HG03060 (cell line): ENCODE measurements at regions not wholly inside any gene's neighbourhood (a gene's known extent, or its start where the extent isn't known, plus 50 kb on each side); places are given as distances from the start of the nearest gene placed in this dataset.
"Not testable (repeated sequence)": the region's sequence is repeated elsewhere in the genome, so short reads cannot be mapped to it uniquely, and the experiment has no call there.

ENCODE experiments used
- ATAC-seq: cut with Tn5 transposase; IDR thresholded peaks from one replicate; pipeline ENCODE4 v1.9.1; 2021; ENCODE audit warnings: low read depth, moderate number of reproducible peaks; ENCODE audit not compliant: unreplicated experiment

DNA sequence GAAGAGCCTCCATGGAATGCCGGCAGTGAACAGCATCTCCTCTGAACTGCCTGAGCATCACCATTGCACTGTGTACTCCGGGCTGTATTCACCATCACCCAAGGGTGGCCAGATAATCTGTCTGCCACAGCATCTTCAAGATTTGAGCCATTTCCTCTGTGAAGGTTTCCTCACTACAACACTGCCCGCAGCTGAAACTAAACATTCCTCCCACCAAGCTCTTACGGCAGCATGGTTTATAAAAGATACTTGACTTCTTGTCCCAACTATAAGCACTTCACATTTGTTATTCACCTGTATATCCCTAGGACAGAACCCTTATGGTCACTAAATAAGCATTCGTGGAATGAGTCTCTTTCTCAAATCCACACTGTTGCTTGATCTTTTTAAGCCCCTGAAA, 125.9 kb downstream of the SST start:
- no peak for ATAC-seq

DNA sequence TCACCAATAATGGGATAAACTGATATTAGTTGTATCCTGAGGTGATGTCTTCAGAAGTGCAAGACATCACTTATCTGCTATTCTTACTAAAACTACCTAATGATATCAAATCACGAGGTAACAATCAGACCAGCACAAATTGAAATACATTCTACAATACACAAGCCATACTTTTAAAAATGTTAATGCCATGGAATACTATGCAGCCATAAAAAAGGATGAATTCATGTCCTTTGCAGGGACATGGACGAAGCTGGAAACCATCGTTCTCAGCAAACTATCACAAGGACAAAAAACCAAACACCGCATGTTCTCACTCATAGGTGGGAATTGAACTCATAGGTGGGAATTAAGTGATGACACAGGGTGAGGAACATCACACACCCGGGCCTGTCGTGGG, 129.3 kb downstream of the SST start:
- no peak for ATAC-seq

DNA sequence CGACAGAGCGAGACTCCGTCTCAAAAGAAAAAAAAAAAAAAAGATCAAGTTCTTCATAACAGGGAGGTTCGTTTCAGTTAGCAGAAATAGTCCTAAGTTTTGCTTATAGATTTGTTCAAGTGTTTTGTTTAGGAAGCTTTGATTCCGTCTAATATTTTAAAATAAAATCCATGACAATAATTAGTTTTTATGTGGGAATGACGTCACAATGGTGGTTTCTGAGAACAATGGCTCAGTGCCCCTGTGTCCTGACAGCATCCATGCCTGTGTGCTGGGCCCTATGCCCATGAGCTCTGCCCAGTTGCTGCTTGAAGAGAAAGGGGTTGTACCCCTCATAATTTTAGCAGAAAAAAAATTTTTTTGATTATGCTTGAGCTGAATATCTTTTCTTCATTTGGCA, 134.0 kb downstream of the SST start:
- ATAC-seq, result no peak

DNA sequence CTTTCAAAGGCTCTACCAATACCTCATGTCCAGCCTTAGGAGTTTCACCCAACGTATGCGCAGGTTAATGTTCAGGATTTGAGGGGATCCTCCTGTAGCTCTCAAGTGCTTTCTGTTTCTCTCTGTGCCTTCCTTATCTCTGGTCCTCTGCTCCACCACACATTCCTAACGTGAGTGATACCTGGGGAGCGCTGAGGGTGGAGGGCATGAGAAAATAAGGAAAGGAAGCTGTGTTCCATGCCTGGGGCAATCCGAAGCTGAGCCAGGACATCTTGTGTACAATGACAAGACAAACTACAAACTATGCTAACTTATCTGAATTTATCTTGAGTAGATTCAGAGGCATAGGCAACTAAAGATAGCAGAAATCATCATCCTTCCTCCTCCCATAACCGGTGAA, 136.4 kb downstream of the SST start:
- ATAC-seq, result no peak

DNA sequence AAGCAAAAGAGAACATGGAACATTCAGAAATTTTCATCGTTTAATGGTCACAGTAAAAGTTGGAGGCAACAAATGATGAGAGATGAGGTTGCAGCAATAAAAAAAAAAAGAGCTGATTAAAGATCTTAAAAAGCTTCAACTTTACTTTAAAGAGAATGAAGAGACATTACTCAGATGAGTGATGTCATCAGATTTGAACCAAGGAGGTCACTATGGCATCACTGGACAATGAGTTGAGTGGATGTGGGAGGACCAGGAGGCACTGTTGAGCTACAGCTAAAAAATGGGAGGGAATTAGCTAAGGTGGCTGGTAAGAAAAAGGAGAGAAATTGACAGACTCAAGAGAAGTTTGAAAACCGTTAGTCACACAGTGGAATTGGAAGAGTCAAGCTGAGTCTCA, 138.4 kb downstream of the SST start:
- no peak for ATAC-seq

DNA sequence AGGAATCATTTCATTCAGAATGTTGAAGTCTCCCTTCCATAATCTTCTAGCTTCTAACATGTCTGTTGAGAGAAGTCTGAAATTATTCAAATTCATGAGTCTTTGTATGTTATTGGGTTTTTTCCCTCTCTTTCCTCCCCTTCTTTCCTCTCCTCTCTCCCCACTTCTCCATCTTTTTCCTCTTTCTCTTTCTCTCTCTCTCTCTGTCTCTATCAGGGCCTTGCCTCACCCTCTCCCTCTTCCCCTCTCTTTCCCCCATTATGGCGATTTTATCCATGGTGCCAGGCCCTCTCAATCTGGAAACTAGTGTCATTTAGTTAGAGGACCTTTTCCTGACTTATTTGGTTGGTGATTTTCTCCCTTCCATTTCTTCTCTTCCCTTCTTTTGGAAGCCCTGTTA, 147.3 kb downstream of the SST start:
- ATAC-seq, result no peak

DNA sequence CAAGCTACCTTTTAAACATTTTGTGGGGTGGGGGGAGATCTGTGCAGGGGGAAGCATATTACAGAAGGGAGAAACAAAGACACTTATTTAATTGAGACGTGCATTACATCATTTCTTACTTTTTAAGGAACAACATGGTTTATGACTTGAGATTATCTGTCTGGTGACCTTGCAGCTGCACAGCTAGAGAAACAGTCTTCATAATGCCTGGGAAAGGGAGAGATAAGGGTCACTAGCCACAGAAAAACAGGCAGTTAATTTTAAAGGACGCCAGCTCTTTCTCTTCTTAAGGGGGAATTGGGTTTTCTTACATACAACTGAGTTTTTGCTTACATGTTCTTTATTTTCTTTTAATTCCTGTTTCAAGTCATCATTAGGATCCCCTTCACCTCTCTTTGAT, 147.9 kb downstream of the SST start:
- no peak for ATAC-seq

DNA sequence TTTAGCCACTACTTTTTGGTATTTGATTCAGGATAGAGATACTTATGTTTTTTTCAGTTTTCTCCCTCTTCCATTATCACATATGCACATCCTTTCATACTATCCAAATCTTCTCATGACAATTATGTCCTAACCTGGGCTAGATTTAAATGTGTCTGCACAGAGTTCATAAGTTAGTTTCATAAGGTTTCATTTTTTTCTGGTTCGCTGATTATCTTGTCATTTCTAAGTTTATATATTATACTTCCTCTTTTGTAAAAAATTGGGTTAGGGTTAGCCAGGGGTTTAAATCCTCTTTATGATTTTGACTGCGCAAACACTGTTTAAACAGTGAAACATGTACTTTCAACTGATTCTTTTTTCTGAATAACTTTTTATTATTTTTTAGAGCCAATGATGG, 148.6 kb downstream of the SST start:
- ATAC-seq, result no peak

DNA sequence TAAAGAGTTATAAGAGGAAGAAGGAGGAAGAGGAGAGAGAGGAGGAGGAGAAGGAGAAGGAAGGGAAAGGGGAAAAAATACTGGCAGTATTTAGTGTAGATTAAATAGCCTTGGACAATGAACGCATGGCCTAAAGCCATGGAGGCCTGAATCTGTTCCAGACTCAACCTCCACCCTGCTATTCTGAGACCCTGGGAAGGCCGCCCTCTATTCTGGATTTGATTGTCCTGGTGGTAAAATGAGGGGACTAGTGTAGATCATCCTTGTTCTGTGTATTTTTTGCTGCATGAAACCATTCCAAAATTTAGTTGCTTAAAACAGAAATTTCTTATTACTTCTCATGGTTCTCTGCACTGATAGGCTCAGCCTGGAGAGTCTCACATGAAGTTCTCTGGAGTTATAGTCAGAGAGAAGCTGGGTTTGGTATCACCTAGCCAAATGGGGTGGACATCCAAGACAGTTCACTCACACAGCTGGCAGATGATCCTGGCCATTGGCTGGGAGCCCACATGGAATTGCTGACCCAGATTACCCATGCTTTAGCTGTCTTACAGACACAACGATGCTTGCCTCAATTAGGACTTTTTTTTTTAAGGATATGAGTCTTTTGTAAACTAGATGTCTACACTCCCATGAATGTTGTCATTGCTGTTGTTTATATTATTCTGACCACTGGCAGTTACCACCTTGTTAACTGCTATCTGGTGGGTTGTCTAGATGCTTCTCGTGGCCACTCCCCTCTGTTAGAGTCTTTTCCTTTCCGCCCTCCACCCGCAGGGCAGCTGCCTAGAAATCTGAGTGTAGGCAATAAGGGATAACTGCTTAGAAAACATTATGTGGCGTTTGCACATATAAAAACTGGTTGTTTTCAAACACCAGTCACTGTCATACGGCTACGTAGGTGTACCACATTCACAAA, 149.9 kb downstream of the SST start:
- no peak for ATAC-seq

DNA sequence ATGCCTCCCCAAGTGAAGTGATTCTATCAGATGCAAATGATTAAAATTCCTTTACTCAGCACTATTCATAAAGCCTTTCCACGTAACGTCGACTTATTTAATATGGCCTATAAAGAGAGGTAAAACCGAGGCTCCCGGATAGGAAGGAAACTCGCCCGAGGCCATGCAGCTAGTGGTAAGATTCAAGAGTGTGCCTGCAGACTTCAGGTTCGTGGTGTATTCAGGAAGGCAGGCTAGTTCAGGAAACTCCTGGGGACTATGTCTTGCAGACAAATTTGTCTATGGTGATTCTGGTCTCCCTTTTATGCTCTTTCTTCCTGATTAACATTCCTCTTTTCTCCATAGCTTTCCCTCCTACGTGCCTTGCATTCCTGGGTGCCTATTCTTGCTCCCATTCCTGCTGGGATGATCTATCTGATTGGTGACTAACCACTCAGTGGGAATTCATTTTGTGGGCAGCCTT, 150.7 kb downstream of the SST start:
- ATAC-seq, result no peak

DNA sequence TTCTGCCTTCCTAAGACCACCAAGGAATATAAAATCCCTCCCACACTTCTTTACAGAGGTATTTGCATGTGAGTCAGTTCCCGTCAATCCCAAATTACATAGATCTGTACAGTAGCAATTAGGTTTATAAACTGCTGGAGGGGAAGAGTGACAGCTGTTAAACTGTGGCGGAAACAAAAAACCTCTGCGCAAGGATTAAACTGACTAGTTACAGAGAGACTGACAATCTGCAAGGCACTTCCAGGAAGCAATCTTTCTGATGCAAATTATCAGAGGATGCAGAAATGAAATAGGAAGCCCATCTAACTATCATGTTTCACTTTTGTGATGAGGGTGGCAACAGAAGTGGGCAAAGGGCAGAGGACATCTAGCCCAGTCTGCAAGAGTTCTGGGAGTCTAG, 150.4 kb downstream of the RTP4 start:
- no peak for ATAC-seq

DNA sequence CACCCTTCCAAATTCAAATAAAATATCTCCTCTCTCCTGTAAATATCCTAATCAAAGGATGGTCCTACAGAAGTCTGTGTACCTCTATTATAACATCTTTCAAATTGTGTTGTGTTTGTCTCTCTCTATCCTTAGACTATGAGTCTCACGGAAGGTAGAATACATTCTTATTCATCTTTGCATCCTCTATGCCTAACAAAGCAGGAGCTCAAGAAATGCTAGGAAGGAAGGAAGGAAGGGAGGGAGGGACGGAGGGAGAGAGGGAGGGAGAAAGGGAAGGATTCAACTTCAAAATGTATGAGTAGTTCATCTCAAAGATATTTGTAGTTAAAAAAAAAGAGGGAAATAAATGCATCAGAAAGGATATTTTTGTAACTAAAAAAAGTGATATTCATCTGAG, 150.0 kb downstream of the RTP4 start:
- no peak for ATAC-seq

DNA sequence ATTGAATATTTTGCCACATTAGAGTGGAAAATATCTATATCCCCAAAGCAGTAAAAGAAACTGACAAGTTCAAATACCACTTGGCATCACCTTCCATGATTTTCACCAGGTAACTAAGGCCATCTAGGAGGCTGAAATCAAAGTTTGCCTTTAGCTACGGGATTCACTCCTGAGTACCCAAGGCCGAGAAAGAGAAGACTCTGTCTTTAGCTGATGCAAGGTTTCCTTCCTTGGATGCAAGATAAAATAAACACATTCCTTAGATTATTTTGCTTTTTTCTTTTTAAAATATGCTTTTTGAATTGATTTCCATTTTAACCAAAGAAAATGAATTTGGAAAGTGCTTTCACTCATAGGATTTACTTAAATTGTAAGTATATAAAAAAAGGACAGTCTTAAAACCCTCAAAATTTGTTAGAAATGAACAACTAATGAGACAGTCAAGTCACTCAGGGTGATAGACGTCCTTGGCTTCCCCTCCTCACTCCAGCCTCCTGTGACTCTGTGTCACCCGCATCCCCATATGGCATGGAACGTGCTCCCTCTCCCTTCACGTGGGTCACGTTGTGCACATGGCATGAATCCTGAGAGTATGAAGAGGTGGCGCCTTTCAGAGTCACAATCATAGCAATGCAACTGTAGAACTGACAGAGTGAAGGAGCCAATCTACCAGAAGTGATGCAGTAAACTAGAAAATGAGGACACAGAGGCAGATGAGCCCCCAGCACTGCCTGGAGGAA, 148.4 kb downstream of the RTP4 start:
- ATAC-seq, result no peak

DNA sequence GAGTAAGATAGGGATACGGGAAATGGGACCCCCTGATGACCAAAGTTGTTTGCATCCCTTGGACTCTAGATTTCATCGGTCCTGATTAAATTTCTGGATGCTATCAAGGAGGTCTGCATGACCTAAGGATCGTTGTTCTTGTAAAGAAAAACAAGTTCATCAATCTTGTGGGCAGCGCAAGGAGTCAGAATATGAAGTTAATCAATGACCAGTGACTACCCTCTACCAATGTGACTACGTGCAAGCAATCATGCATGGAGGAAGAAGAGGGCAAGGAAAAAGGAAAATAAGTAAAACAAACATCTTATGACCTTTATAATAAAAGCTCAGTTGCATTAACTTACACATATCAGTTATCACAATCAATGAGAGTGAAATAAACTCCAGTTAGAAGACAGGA, 139.7 kb downstream of the RTP4 start:
- no peak for ATAC-seq

DNA sequence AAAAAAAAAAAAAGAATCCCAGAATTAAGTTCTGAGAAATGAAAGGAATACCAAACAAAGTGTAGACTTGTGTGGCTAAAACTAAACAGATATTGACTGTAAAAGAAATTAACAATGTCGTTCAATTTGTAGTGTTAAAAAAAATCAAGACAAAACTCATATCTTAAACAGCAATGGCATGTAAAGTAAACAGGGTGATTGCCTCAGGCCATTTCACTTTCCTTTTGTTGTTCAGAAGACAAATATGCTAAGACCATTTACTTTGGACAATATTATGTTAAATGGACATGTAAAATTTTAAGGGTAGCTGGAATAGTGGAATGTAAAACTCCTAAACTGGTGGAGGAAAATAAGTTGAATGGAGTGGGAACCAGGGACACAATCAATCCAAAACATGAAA, 139.1 kb downstream of the RTP4 start:
- no peak for ATAC-seq

DNA sequence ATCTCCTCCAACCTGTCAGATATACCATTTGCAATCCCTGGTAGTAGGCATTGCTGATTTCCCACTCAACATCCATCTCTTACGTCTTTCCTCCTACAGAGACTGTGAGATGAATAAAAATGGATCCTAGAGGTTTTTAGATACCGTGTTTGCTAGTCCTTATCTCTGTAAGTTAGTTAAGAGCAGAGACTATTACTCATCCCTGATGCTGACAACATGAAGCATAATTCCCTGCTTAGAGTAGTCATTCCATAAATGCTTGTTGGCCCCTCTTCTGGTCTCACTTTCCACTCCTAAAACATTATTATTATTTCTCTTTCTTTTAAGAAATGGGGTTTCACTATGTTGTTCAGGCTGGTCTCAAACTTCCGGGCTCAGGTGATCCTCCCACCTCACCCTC, 136.2 kb downstream of the RTP4 start:
- no peak for ATAC-seq

DNA sequence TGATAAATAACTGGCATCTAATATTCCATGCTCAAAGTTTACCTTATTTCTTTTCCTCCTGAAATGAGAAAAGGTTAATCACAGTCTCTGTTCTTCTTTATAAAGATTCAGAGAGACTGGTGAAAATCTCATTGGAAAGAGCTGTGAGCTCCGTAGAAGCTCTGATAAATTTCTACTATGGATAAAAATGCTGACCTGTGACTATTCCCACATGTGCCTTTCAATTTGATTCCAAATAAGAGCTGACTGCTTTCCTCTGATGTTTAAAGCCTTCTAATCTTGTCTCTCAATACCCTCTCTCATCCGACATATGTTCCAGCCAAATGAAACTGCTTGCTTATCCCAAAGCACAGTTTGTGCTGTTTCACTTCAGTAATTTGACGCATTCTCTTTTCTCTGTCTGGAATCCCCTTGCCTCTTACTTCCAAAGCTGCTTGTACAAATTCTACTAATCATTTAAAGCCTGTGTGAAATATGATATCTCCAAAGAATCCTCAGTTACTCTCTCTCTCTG, 130.1 kb downstream of the RTP4 start:
- ATAC-seq, result no peak

DNA sequence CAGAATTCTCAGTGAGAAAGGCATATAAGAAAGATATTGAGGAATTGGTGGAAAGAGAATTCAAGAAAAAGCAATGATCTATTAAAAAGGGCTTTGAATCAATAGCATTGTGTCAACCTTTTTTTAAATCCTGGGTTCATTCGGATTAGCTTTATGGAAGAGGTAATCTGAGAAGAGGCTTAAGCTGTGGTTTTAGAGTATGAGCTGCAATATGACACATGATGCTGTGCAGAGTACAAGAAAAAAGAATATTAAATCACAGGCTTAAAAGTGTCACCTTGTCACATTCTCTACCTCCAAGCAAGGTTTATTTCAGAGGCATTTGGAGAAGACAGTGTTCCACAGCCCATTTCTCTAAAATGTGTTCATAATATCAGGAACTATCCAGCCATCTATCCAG, 128.9 kb downstream of the RTP4 start:
- ATAC-seq, result no peak

DNA sequence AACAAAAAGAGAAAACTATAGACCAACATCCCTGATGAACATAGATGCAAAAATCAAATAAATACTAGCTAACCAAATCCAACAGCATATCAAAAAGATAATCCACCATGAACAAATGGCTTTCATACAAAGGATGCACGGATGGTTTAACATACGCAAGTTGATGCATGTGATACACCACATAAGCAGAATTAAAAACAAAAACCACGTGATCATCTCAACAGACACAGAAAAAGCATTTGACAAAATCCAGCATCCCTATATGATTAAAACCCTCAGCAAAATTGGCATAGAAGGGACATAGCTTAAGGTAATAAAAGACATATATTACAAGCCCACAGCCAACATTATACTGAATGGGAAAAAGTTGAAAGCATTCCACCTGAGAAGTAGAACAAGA, 125.9 kb downstream of the RTP4 start:
- ATAC-seq, result not testable (repeated sequence)

DNA sequence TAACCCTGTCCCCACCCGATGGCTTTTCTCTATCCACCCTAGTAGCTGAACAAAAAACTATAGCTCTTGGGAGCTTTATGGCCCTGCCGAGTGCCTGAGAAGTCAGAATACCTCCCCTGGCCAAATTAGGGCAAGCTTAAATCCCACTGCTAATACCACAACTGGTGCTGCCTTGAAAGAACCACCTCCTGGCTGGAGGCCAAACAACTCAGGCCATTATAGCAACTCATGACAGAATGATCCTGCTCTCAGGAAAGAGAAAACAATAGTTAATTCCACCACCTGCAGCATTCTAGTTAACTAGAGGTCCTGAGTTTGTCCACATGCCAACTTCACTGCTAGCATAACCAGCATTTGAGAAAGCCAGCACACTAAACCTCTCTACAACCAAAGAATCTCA, 123.2 kb downstream of the RTP4 start:
- ATAC-seq, result no peak

DNA sequence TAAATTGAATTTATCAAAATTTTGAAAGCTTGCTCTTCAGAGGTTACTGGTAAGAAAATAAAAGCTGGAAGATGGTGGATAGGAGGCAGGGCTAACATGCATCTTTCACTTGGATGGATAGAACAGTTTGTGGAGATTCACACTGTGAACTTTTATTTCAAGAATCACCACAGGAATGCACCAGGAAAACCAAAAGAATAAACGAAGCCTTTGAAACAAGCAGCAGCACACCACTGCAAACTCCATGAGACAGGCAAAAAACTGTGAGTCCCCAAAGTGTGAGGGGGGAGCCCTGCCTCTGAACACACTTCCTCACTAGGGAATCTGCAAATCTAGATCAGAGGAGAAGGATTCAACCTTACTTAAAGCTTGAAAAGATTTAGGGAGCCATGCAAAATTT, 122.2 kb downstream of the RTP4 start:
- no peak for ATAC-seq
